HEK293T (cell line): ENCODE measurements at regions not wholly inside any gene's neighbourhood (a gene's known extent, or its start where the extent isn't known, plus 50 kb on each side); places are given as distances from the start of the nearest gene placed in this dataset.

ENCODE experiments used
- ARNT ChIP-seq: fragments of 450-650 bp; IDR thresholded peaks from 2 replicates; pipeline ENCODE4 v1.6.1; 2017; ENCODE audit warnings: mild to moderate bottlenecking
- BHLHE40 ChIP-seq: fragments of 450-650 bp; IDR thresholded peaks from 2 replicates; pipeline ENCODE4 v1.6.1; 2016; ENCODE audit warnings: mild to moderate bottlenecking, moderate library complexity, borderline replicate concordance
- CTBP1 ChIP-seq: fragments of 450-650 bp; IDR thresholded peaks from 2 replicates; pipeline ENCODE4 v1.6.1; 2016; ENCODE audit warnings: borderline replicate concordance
- ELF4 ChIP-seq: fragments of 450-650 bp; IDR thresholded peaks from 2 replicates; pipeline ENCODE4 v1.6.1; 2017; ENCODE audit warnings: antibody characterized with exemption
- FOXA1 ChIP-seq: fragments of 450-650 bp; IDR thresholded peaks from 2 replicates; pipeline ENCODE4 v1.6.1; 2016; ENCODE audit warnings: mild to moderate bottlenecking
- FOXK2 ChIP-seq: fragments of 450-650 bp; IDR thresholded peaks from 2 replicates; pipeline ENCODE4 v1.6.1; 2016; ENCODE audit warnings: mild to moderate bottlenecking
- FOXM1 ChIP-seq: fragments of 450-650 bp; IDR thresholded peaks from 2 replicates; pipeline ENCODE4 v1.6.1; 2017; ENCODE audit warnings: mild to moderate bottlenecking, borderline replicate concordance
- HDGF ChIP-seq: fragments of 450-650 bp; IDR thresholded peaks from 2 replicates; pipeline ENCODE4 v1.6.1; 2017; ENCODE audit warnings: antibody characterized with exemption, borderline replicate concordance
- LEF1 ChIP-seq: fragments of 450-650 bp; IDR thresholded peaks from 2 replicates; pipeline ENCODE4 v1.6.1; 2017; ENCODE audit warnings: mild to moderate bottlenecking, borderline replicate concordance
- NFRKB ChIP-seq: fragments of 450-650 bp; IDR thresholded peaks from 2 replicates; pipeline ENCODE4 v1.6.1; 2016; ENCODE audit warnings: mild to moderate bottlenecking, moderate library complexity
- PKNOX1 ChIP-seq: fragments of 450-650 bp; IDR thresholded peaks from 2 replicates; pipeline ENCODE4 v1.6.1; 2016
- SUZ12 ChIP-seq: fragments of 450-650 bp; IDR thresholded peaks from 2 replicates; pipeline ENCODE4 v1.6.1; 2016; ENCODE audit warnings: mild to moderate bottlenecking
- TARDBP ChIP-seq: fragments of 450-650 bp; IDR thresholded peaks from 2 replicates; pipeline ENCODE4 v1.6.1; 2016
- ZNF384 ChIP-seq: fragments of 450-650 bp; IDR thresholded peaks from 2 replicates; pipeline ENCODE4 v1.6.1; 2016

GRCh38 chr18:53990485-53990884 lies 234.0 kb downstream of the MBD2 start:
- TF ChIP-seq ARNT (no peak), ZNF384 (no peak), SUZ12 (no peak), TARDBP (no peak), CTBP1 (no peak), HDGF (no peak), NFRKB (no peak), PKNOX1 (no peak), BHLHE40 (no peak), ELF4 (no peak), FOXK2 (no peak), FOXA1 (no peak), FOXM1 (no peak), LEF1 (no peak)
